ENCODE measurements at regions not wholly inside any gene's neighbourhood (a gene's known extent, or its start where the extent isn't known, plus 50 kb on each side); places are given as distances from the start of the nearest gene placed in this dataset.
"Not testable (repeated sequence)": the region's sequence is repeated elsewhere in the genome, so short reads cannot be mapped to it uniquely, and the experiment has no call there.

DNA sequence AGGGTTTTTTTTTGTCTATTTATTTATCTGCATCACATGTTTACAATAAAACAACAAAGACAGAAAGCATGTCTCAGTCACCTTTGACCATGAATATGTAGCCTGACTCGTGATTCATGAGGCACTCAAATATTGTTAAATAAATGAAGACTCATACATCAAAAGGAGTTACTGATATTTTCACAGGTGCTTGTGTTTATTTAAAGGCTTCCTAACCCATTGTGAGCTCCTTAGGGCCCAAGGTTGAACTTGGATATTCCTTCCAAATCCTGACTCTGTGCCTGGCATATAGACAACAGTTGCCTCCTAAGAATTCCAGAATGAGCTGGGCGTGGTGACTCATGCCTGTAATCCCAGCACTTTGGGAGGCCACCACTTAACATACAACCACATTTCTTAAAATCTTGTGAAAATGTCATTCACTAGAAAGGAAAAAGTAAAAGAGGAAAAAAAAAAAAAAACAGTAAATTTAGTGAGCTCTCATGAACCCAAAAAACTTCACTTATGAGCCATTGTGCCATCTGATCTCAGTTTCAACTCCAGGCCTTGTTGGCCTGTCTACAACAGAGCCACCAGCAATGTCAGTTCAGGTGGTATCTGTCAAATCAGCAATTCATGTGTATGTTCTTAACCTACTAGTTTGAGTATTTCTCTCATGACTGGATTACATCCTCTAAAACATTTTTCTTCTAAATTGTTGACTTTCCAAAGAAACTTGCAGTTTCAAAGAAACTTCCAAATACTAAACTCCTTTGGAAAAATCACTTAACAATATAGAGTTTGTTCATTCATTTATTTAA lies 162.7 kb upstream of the MARCKS start:
- DNase-seq: no peak

GRCh38 chr6:113695516-113695915 lies 161.6 kb upstream of the MARCKS start:
- no peak for DNase-seq

- DNase-seq: no peak
Measured at GRCh38 chr6:113696960-113697359, 160.2 kb upstream of the MARCKS start.

- no peak for DNase-seq
Measured at GRCh38 chr6:113697632-113698410, 159.3 kb upstream of the MARCKS start.

DNA sequence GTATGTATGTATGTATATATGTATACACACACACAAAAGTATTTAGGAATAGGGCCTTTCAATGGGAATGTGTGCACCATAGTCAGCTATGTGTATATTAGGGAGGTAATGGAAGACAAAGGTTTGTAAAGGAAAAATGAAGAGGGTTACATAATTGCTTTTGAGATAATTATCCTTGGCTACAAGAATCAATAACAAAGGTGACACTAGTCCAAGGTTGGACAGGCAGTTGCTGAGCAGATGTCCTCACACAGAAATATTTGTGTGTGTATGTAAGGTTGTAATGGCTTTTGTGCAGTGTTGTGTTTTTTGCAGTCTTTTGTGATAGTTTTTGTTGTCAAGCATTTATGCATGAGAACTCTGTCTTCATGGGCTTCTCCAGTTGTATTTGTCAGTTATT lies 157.9 kb upstream of the MARCKS start:
- no peak for DNase-seq

DNA sequence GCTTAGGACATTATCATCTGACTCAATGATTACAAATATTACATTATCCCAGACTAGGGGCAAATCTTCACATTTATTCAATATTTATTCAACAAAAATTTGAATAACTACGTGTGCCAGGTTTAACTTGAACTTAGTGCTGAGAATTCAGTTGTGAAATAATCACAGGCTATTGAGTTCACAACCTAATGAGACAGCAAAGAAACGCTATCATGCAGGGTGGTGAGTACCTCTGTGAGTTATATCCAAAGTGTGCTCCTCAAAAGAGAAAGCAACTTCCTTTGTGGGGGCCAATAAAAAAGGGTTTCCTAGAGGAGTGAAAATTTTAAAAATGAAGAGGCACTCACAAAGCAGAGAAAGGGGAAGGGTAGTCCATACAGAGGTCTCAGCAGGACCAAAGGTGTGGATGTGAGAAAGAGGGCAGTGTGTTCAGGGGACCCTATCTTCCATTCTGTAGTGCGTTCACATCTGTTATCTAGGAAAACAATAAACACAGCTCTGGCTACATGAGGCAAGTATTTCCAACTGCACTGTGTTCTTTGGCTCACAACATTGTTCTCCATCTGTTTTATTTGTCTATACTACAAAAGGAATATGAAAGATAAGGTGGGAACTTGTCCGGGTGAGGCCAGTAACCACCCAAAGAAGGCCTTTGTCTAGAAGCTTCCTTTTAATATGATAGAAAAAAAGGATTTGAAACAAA lies 155.4 kb upstream of the MARCKS start:
- DNase-seq: no peak

GRCh38 chr6:113707194-113707593 lies 150.0 kb upstream of the MARCKS start:
- no peak for DNase-seq

GRCh38 chr6:113709936-113710509 lies 147.1 kb upstream of the MARCKS start:
- DNase-seq: no peak

- no peak for DNase-seq
Measured at GRCh38 chr6:113713665-113714064, 143.5 kb upstream of the MARCKS start.

DNA sequence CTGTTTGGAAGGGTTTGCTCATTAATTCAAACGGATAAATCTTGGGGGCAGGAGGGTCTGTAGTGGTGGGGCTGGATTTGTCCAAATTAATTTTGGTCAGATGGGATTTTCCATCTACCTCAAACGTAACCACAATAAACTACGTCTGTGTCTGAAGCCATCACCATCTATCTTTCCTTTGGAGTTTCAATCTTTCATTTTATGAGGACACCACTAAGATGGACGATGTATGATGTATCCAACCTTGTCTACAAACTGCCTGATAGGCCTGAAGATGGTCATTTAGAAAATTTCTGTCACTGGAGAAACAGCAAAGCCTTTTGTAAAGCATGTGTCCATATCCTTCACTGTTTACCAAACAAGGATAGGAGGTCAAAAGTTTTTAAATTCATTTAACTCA lies 138.6 kb upstream of the MARCKS start:
- DNase-seq: no peak

GRCh38 chr6:113719064-113719463 lies 138.1 kb upstream of the MARCKS start:
- DNase-seq: no peak

- DNase-seq: no peak
Measured at GRCh38 chr6:113719545-113719944, 137.6 kb upstream of the MARCKS start.

GRCh38 chr6:113723182-113723581 lies 134.0 kb upstream of the MARCKS start:
- no peak for DNase-seq

DNA sequence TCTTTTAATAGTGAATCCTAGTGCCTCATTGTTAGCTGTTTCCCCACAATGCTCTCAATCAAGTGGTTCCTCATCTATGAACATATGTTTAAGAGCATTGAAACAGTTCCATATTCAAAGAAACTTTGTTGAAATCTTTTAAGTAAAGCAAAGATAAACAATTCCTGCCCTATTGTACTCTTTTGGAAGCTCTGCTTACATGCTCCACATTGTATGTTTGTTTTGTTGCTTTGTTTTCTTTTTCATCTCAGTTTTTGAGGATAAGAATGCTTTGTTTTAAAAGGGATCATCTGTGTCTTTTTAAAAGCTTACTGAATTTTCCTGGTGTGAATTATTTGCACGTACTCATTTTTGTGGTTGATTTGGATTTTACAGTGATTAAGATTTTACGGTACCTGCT lies 132.2 kb upstream of the MARCKS start:
- not testable (repeated sequence) for DNase-seq

GRCh38 chr6:113731541-113731940 lies 125.6 kb upstream of the MARCKS start:
- no peak for DNase-seq

DNA sequence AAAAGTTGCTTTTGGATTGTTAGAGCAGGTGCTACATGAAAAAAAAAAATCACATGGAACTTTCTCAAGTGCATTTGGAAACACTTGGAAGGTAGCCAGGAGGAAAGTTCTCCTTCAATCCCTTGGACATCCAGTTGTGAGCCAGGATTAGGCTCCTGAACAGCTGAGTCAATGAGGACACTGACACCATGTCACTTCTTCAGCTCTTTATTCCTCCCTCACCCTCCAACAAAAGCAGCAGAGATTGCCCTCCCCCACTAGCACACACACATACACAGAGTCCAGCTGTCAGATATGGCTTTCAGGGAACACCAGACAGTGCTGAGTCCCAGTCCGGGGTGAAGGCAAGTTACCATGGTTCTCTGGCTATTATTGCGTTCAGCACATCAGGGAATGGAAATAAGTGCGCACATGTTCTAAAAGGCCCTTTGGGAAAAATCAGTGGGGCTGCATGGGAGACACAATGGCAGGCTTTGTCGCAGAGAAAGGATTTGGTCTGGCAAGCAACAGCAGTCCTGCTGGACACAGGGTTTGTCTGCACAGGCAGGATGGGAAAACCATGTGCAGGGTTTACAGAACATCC lies 124.7 kb upstream of the MARCKS start:
- no peak for DNase-seq

- no peak for DNase-seq
Measured at GRCh38 chr6:113733381-113733780, 123.8 kb upstream of the MARCKS start.

DNA sequence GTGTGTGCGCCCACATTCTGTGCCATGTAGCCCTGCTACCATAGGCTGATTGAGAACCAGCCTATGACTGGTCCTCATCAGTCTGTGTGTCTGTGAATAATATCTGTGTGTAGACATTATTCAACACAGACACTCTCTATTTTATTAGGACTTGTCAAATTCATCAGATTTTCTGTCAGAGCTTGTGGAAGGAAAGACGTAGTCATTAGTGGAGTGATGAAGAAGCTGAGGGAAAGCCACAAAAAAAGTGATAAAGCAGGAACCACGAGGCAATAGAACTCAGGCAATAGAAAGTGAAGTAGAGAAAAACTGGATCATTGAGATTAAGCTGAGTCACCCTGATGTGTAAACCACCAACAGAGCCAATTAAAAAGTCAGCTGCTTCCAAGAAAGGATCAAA lies 122.2 kb upstream of the MARCKS start:
- no peak for DNase-seq

DNA sequence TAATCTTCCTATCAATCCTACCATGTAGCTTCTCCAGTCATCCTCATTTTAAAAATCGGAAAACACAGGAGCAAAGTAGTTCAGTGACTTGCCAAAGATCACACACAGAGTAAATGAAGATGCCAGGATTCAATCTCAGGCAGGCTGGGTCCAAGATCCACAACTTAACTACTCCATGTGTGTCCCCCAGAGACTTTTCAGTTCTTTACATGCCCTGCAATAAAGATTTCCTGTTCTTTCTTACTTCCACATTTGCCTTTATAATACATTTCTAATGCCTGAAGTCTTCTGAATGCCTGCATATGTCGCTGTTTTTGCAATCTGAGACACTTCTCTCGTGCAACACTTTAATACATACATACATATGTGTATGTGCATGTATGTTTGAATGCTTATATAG lies 121.7 kb upstream of the MARCKS start:
- DNase-seq: no peak

GRCh38 chr6:113736978-113737377 lies 120.2 kb upstream of the MARCKS start:
- DNase-seq: no peak

DNA sequence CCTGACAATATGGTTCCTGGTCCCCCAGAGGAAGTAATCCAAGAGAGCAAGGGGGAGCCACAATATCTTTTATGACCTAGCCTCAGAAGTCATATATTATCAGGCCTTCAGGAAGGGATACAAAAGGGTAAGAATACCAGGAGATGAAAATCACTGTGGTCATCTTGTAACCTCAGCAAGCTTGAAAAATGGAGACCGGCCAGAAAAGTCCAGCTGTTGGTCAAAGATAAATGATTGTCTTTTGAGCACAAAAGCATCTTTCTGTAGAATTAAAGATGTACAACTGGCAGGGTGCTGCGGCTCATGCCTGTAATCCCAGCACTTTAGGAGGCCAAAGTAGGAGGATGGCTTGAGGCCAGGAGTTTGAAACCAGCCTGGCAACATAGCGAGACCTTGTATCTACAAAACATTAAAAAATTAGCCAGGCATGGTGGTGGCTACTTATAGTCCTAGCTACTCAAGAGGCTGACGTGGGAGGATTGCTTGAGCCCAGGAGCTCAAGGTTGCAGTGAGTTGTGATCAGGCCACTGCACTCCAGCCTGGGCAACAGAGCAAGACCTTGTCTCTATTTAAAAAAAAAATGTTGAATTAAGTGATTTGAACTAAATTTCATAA lies 118.0 kb upstream of the MARCKS start:
- no peak for DNase-seq

GRCh38 chr6:113741651-113742050 lies 115.5 kb upstream of the MARCKS start:
- DNase-seq: no peak

GRCh38 chr6:113742342-113742741 lies 114.8 kb upstream of the MARCKS start:
- DNase-seq: no peak
